GM10248 (cell line): ENCODE measurements at regions not wholly inside any gene's neighbourhood (a gene's known extent, or its start where the extent isn't known, plus 50 kb on each side); places are given as distances from the start of the nearest gene placed in this dataset.

Experiments
- CTCF ChIA-PET: fragments of 300-600 bp; sonication (Branson Sonifier 250); formaldehyde crosslinking; extraction: SDS; loops from one replicate; lab custom pipeline; 2021; ENCODE audit warnings: antibody characterized with exemption; lab: Yijun Ruan, JAX
- POLR2A ChIA-PET: fragments of 350-650 bp; sonication (Branson Sonifier 250); formaldehyde crosslinking; extraction: SDS; loops from one replicate; lab custom pipeline; 2020; ENCODE audit warnings: antibody characterized with exemption; lab: Yijun Ruan, JAX
- DNase-seq: peaks from one replicate; pipeline ENCODE4 v3.0.0; 2012; ENCODE audit errors: extremely low spot score
- TF ChIP-seq, protein P1 (sequence below): IDR thresholded peaks from 2 replicates; pipeline ENCODE4 v1.5.1; 2012; ENCODE audit warnings: mild to moderate bottlenecking, low read depth; ENCODE audit errors: extremely low read depth, missing control alignments, control extremely low read depth

DNA sequence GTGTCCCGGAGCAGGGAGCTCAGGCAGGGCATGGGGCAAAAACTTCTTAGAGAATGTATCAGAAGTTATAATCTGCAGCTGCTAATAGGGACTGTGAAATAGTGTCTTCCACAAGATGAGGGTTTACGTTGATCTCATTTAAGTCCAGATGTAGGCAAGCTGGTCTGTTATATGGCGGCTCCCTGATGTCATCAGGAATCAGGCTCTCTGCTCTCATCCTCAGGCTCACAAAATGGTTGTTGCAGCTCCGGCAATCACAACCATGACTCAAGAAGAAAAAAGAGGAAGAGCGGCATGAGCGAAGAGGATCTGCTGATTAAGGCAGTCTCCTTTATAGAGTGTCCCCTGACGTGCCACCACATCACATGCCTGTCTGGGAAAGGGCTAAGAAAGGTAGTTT lies 191.3 kb downstream of the KLF5 start:
- POLR2A ChIA-PET, result no interaction called here
- CTCF ChIA-PET, result interaction anchor here (1.5 kb wide), 1 partner anchor 19 kb away, joined by 3 read pairs; no protein-coding TSS in a partner anchor
- no peak for DNase-seq
- TF ChIP-seq, protein P1, sequence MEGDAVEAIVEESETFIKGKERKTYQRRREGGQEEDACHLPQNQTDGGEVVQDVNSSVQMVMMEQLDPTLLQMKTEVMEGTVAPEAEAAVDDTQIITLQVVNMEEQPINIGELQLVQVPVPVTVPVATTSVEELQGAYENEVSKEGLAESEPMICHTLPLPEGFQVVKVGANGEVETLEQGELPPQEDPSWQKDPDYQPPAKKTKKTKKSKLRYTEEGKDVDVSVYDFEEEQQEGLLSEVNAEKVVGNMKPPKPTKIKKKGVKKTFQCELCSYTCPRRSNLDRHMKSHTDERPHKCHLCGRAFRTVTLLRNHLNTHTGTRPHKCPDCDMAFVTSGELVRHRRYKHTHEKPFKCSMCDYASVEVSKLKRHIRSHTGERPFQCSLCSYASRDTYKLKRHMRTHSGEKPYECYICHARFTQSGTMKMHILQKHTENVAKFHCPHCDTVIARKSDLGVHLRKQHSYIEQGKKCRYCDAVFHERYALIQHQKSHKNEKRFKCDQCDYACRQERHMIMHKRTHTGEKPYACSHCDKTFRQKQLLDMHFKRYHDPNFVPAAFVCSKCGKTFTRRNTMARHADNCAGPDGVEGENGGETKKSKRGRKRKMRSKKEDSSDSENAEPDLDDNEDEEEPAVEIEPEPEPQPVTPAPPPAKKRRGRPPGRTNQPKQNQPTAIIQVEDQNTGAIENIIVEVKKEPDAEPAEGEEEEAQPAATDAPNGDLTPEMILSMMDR, result no peak

GRCh38 chr13:73248711-73249580 lies 190.1 kb downstream of the KLF5 start:
- no peak for DNase-seq
- CTCF ChIA-PET, result interaction anchor here (1.3 to 1.5 kb wide), 3 partner anchors 12 to 20 kb away, joined by 3 to 6 read pairs (median 3); no protein-coding TSS in a partner anchor
- POLR2A ChIA-PET, result no interaction called here
- TF ChIP-seq, protein P1, result no peak

- CTCF ChIA-PET, result interaction anchor here (1.3 to 1.5 kb wide), 2 partner anchors 13 to 18 kb away, joined by 3 to 6 read pairs; no protein-coding TSS in a partner anchor
- no peak for DNase-seq
- POLR2A ChIA-PET, result no interaction called here
- TF ChIP-seq, protein P1, result no peak
These were observed 189.3 kb downstream of the KLF5 start for GRCh38 chr13:73248154-73248553.

DNA sequence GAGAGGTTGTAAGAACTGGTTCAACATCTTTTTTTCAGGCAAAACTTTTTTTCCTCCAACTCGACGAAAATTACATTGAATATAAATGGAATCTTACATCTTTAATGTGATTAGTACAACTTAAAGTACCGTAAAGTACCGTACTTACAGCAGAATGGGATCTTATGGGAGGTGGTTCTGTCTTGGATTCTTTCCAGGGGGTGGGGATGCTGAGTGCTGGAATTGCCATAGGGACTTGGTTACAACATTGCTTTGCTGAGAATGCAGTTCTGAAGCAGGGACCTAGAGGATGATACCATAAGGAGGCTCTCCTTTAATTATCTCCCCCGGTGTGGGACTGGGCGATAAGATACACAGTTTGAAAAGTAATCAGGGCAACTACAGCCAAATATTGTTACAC lies 186.4 kb downstream of the KLF5 start:
- ChIA-PET POLR2A (no interaction called here), CTCF (no interaction called here)
- TF ChIP-seq, protein P1, result no peak
- no peak for DNase-seq

DNA sequence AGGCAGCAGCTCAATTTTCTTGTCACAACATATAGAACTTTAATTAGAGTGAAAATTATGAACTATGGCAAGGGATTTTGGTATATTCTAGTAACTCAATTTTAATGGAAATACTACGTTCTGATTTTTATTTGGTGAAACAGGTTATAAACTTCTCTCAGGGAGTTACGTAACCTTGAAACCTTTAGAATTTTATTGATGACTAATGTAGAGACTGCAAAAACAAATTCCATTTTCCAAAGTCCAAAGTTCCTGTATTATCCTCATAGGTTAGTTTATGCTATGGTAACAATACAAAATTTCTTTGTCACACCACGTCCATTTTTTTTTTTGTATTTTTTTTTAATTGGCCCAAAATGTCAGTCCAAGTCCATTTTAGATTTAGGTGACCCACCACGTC lies 185.7 kb downstream of the KLF5 start:
- TF ChIP-seq, protein P1, result no peak
- no peak for DNase-seq
- ChIA-PET CTCF (no interaction called here), POLR2A (no interaction called here)

GRCh38 chr13:73242515-73243015 lies 183.8 kb downstream of the KLF5 start:
- TF ChIP-seq, protein P1, result no peak
- ChIA-PET POLR2A (no interaction called here), CTCF (no interaction called here)
- no peak for DNase-seq
